Choroid plexus epithelial cell (primary cell): ENCODE measurements at regions not wholly inside any gene's neighbourhood (a gene's known extent, or its start where the extent isn't known, plus 50 kb on each side); places are given as distances from the start of the nearest gene placed in this dataset.

Experiments used
- DNase-seq: peaks from one replicate; pipeline ENCODE4 v3.0.0-alpha.2; 2010; ENCODE audit warnings: low read depth
- H3K4me3 ChIP-seq: 2 replicates; pipeline ENCODE4 v1.5.1; 2011; ENCODE audit warnings: low read depth, mild to moderate bottlenecking, control low read depth, low read length, moderate library complexity
- TF ChIP-seq, protein P1 (sequence below): conservative IDR thresholded peaks from 2 replicates; pipeline ENCODE4 v1.5.1; 2011; ENCODE audit warnings: low read depth, mild to moderate bottlenecking, control low read depth, inconsistent platforms, low read length, moderate library complexity

DNA sequence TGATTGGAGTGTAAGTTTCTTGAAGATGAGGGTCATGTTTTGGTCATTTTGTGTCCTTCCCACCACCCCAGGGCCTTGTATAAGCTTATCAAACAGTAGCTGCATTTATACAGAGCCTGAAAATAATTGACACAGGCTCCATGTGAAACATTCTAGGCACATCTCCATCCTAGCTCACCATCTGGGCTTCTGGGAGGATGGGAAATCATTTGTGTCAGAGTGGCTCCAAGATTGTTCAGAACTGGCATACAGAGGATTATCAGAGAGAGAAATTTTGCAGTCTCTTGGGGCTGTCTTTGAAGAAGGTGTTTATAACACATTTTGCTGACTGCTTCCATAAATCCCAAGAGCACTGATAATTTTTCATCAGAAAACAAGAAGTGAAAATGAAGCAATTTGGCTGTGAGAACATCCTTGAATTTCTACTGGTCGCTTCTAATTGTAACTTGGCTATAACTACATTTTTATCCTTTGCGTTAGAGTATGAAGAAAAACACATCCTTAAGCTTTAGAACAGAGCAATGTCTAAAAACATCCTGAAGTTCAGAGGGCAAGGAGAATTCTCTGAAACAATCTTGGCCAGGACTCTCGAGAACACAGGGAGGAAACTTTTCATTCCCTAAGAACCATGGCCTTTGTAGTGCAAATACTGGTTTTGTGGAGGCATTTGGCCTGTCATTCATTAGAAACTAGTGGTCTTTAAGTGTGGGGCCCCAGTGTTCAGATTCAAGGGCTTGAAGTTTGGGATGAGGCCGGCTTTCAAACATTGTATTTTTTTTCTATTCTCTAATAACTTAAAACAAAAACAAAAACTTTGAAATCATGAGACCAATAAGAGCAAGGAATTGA lies 151.1 kb downstream of the DACT1 start:
- H3K4me3 ChIP-seq = no peak overlapping the region
- peak; percentile 19 for DNase-seq
- TF ChIP-seq, protein P1, sequence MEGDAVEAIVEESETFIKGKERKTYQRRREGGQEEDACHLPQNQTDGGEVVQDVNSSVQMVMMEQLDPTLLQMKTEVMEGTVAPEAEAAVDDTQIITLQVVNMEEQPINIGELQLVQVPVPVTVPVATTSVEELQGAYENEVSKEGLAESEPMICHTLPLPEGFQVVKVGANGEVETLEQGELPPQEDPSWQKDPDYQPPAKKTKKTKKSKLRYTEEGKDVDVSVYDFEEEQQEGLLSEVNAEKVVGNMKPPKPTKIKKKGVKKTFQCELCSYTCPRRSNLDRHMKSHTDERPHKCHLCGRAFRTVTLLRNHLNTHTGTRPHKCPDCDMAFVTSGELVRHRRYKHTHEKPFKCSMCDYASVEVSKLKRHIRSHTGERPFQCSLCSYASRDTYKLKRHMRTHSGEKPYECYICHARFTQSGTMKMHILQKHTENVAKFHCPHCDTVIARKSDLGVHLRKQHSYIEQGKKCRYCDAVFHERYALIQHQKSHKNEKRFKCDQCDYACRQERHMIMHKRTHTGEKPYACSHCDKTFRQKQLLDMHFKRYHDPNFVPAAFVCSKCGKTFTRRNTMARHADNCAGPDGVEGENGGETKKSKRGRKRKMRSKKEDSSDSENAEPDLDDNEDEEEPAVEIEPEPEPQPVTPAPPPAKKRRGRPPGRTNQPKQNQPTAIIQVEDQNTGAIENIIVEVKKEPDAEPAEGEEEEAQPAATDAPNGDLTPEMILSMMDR = no peak

DNA sequence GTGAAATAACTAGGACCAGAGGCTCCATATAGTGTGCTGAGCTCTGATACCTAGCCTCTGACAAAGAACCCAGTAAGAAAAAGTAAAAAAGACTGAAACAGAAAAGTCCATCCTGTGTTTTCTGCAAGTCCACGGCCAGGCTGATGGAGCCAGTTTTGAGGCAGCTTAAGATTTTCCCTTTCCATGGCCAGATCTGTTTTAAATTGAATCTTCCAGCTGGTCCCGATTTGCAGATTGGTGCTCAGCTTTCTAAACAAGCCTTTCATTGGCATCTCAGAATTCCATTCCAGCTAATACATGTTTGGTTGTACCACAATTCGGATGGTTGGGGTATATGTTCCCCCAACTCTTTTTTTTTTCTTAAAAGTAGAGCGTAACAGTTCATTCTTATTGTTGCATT lies 152.0 kb downstream of the DACT1 start:
- H3K4me3 ChIP-seq = no peak overlapping the region
- TF ChIP-seq, protein P1 = no peak
- no peak for DNase-seq

DNA sequence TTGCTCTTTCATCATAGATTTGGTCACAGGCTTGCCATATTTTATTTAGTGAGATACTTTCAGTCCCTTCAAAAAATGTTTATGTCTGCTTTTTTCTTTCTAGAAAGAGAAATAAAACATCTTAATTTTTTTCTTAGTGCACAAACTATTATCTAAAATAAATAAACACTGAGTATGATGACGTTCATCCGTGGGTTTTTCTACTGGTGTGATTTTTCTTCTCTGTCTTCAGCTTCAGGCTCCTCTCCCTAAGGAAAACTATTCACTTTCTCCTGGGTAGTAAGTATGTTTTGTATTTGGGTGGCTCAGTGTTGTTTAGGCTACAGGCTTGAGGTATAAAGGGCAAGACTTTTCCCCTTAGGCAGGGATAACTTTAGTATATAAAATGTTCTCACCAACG lies 154.7 kb downstream of the DACT1 start:
- TF ChIP-seq, protein P1 = no peak
- H3K4me3 ChIP-seq = no peak overlapping the region
- DNase-seq = peak; percentile 42

DNA sequence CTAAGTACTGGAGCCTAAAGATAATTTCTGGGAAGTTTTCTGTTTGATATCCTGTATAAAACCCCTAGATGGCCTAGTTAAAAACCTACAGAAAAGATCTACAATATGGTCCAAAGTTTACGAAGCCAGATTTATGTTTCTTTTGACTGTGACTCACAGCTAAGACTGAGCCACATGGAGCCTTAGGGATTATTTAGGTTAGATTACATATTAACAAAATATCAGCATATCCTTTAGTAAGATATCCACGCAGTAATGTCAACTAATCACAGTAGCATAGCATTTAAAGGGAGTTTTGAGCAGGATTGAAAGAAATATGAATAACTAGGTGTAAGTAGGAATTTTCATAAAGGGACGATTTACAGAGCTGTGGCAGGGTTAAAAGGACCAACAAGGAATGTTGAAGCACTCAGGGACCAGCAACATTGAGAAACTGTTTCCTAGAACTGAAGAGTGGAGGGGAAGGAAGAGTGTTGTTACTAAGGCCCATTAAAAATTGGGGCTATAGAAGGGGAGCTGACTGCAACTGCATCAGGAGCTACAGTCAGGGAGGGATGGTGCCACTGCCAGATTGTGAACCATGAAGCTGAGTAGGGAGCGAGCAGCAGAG lies 155.5 kb downstream of the DACT1 start:
- DNase-seq = no peak
- TF ChIP-seq, protein P1 = no peak
- no peak overlapping the region for H3K4me3 ChIP-seq

DNA sequence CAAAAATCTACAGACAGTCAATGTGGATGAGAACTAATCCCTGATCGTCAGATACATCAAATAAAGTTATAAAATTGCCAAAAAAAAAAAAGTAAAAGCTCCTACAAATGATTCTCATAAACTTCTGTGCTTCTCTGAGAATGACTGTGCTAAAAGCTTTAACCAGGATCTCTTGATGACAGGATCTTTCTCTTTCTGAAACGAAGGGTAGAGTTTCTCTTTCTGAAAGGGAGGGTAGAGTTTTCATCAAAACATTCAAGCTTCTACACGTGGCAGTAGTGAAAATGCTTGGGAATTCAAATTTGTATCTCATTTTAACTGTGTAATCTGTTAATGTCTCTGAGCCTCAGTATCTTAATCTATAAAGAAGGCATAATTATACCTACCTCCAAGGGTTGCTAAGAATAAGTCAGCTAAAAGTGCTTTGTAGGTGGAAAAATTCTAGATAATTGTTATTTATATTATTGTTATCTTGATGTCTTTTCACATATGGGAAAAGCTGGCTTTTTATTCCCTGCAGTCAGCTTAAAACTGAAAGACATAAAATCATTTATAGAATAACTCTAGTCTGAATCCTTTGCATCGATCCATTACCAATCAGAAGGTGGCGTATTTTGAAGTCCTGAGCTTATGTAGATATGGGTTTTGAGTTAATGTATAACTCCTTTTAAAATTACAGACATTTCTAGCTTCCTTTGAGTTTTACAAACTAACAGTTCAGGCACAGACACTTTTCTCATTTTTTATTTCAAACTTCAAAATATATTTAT lies 157.4 kb downstream of the DACT1 start:
- TF ChIP-seq, protein P1 = no peak
- DNase-seq = no peak
- no peak overlapping the region for H3K4me3 ChIP-seq

DNA sequence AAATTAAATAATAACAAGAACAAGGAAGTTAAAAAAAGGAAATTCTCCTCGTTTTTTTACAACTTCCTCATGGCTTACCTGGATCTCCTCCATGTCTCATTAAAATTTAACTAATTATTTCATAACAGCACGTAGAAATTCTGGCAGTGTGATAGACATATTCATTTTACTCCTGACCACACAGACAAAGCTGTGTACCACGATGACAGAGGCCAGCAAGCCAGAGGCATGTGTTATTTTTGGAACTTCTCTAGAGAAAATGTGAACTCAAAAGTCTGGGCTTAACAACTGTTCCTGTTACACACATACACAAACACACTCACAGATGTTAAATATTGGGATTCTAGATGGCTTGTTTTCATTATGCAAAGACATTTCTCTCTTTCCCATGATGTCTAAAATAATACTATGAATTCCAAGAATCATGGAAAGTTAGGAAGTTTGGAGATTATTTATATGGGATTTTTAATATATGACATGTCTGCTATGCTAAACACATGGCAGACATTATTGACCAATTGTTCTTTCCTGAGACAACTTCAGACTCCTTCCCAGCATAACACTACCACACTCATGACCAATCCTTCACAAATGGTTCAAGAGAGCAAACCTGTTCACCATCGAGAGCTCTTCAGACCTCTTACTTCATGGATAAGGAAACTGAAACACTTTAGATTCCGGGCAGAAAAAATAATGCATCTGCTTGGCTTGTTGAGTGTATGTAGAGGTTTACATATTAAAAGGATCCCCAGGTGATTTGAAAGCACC lies 158.7 kb downstream of the DACT1 start:
- no peak overlapping the region for H3K4me3 ChIP-seq
- TF ChIP-seq, protein P1 = no peak
- no peak for DNase-seq
